Posterior cingulate gyrus (tissue), 11 donors: ENCODE measurements at regions not wholly inside any gene's neighbourhood (a gene's known extent, or its start where the extent isn't known, plus 50 kb on each side); places are given as distances from the start of the nearest gene placed in this dataset.
"Not testable (repeated sequence)": the region's sequence is repeated elsewhere in the genome, so short reads cannot be mapped to it uniquely, and the experiment has no call there.

ENCODE experiments used
- DNase-seq, 10 donors: peaks; one replicate each; pipeline versions ENCODE4 v3.0.0 to v3.0.0-alpha.2; 2020 to 2021; ENCODE audit warnings: mixed read lengths in 3 of 10
- intact Hi-C: fragments of 100-400 bp; cut with DNase I; formaldehyde crosslinking; loops from one replicate; pipeline ENCODE4 v1.15.1; 2023

- intact Hi-C loops = no loop called here
- no peak for DNase-seq
Observed at GRCh38 chr2:176421297-176422050, 152.2 kb downstream of the MTX2 start.

- no peak for DNase-seq
- intact Hi-C loops = no loop called here
Observed at GRCh38 chr2:176423819-176424218, 154.6 kb downstream of the MTX2 start.

GRCh38 chr2:176424746-176425145 lies 155.5 kb downstream of the MTX2 start:
- no peak for DNase-seq
- intact Hi-C loops = no loop called here

DNA sequence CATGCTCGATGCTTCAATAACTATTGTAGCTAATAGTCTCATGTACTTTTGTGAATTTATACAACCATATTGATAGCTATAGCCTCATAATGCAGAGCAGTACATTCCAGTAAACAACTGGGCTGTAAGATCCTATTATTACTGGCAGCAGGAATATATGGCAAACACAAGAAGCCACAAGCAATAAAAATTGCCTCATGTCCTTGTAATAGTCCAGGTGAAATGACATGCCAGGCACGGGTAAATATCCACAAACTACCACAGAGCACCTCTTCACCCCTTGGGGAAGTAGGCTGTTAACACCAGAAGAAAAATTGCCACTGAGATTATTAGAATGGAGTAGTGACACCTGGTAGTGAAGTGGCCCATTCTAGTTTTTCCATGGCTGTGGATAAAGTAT lies 158.3 kb downstream of the MTX2 start:
- intact Hi-C loops = no loop called here
- no peak for DNase-seq

DNA sequence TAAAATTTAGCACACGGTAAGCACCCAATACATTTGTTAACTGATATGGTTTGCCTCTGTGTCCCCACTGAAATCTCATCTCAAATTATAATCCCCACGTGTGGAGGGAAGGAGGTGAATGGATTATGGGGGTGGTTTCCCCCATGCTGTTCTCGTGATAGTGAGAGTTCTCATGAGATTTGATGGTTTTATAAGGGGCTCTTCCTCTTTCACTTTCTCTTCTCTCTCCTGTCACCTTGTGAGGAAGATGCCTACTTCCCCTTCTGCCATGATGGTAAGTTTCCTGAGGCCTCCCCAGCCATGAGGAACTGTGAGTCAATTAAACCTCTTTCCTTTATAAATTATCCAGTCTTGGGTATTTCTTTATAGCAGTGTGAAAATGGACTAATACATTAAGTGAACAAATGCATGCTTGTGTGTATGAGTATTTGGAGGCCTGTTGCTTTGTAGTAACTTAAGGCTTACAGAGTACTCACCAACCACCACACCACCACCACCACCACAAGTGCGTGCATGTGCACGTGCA lies 159.8 kb downstream of the MTX2 start:
- DNase-seq, intact Hi-C loops: not testable (repeated sequence)

DNA sequence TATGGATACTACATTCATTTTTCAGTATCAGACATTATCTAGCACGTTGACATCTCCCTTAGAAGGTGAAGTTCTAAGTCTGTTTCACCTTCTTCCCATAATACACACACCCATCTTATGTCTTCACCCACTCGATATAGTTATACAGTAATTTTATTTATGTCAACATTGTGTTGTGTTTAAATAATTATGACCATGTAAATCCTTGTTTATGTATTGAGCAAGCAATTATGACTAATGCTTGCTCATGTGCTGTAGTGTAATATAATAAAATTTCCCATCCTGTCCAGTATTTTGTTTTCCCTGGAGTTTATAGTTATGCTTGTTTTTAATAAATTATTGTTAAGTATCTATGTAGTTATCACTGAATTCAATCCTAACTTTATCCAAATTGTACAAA lies 163.2 kb downstream of the MTX2 start:
- no peak for DNase-seq
- intact Hi-C loops = no loop called here

- no peak for DNase-seq
- intact Hi-C loops = no loop called here
Observed at GRCh38 chr2:176435729-176436128, 166.5 kb downstream of the MTX2 start.

- intact Hi-C loops = no loop called here
- no peak for DNase-seq
Observed at GRCh38 chr2:176443946-176444345, 174.7 kb downstream of the MTX2 start.

DNA sequence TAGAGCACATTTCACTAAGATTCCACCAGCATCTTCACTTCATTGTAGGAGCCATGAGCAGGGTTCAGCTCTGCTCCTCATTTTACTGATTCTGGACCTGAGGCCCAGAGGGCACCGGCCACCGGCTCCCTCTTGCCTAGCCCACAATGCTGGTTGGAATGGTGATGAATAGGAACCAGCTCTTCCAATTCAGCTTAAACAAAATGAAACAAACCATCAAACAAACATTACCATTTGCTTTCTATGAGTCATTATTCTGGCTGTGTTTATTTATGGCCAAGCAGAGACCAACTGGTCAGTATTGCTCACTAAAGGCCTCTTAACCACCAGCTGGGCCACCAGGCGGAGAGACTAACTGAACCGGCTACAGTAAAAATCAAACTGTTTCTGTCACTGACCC lies 176.7 kb downstream of the MTX2 start:
- no peak for DNase-seq
- intact Hi-C loops = no loop called here

GRCh38 chr2:176446718-176447414 lies 177.6 kb downstream of the MTX2 start:
- no peak for DNase-seq
- intact Hi-C loops = no loop called here

GRCh38 chr2:176447616-176448015 lies 178.4 kb downstream of the MTX2 start:
- intact Hi-C loops = no loop called here
- no peak for DNase-seq

DNA sequence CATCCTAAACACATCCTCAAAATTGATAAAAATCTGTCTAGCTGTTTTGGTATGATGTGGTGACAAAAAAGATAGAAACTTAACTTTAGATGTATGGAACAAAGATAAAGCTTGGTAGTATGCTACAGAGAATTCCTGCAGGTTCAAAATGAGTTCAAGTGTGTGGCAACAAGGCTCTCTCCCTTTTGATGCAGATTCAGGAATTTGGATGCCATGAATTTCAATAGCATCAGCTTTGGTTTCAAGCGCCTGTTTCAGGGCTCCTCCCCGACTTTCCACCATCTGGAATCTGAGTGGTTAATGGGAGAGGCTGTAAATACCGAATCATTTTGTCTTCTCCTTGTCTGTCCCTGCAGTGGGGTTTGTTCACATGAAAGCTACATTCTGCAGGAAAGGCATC lies 180.6 kb downstream of the MTX2 start:
- no peak for DNase-seq
- intact Hi-C loops = no loop called here

- no peak for DNase-seq
- intact Hi-C loops = no loop called here
Observed at GRCh38 chr2:176453784-176454183, 184.5 kb downstream of the MTX2 start.

DNA sequence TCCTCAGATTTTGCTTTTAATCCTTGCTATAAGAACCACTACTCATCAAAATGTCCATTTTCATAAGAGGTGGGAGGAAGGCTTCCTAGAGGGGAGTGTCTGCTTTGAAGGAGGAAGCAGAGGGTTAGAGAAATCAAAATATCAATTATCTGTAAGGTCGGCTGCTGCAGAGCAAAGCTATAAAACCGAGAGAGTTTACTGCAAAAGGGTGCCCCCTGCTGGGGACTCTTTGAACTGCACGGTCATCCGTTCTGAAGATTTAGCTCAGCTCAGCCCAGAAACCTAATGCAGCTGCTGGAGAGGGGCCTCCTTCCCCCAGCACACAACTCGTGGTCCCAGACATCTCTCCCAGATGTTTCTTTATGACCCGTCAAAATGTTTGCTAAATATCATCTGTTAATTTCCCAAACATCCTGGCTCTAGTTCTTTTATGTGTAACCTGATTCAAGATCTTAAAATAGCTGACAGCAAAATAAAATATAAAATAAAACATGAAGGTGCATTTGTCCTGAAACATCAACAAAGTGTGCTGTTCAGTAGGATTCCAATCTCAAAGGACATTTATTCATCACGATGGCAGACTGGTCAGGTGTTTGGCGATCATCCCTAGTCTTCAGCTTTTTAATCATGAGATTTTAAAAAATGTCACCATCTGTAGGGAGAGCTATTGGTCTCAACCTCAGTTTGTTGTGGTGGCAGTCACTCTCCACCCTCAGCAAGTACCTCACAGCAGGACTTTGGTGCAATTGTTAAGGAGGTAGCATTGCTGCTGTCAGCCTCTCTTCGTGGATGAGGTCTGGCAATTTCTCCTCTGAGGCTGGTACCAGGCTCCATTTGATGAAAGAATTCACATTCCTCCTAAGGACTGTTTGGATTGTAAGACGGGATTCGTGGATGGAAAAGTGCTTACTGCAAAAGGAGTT lies 185.9 kb downstream of the MTX2 start:
- DNase-seq = peak; percentile 64 to 97 (median 90)
- intact Hi-C loops = loop anchor here (1.0 to 5.0 kb wide), 2 partner anchors 97 to 315 kb away; no protein-coding TSS in a partner anchor

DNA sequence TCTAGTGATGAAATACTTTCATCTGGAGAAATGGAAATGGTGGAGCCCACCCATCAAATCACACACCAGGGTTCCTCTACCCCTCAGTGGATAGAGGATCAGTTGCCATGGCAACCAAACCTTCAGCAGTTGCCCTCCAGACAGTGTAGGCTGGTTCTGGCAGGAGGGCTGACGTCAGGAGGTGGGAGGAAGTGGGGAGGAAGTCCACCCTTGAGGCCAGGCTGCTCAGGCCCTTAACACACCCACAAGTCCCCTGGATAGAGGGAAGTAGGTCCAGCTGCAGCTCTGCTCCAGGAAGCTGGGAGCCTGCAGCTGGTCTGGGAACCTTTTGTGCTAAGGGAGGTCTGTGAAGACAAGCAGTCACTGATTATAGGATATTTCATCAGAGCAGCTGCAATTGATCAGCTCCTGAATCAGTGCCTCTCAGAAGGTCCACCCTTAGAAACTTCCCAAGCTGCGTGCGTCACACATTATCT lies 186.6 kb downstream of the MTX2 start:
- peak in 5 of 10 donors; percentile 9 to 83 (median 72) for DNase-seq
- intact Hi-C loops = loop anchor here (1.0 to 5.0 kb wide), 2 partner anchors 96 to 316 kb away; no protein-coding TSS in a partner anchor

DNA sequence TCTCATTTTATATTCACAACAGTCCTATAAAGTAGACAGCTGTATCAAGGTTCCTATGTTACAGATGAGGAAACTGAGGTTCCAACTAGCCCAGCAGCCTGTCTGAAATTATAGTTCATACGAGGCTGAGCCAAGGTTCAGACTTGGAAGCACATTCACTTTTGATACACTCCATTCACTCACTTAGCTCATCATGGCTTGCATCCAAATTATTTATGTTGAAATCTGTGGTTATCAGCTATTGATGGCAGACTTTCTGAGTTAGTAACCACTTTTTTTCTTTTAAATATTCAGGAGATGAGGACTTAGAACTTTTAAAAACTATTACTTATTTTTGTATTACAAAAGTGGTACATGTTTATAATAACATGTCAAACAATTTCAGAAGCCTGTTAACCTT lies 188.2 kb downstream of the MTX2 start:
- intact Hi-C loops = loop anchor here (5.0 kb wide), 1 partner anchor 95 kb away; no protein-coding TSS in a partner anchor
- no peak for DNase-seq

DNA sequence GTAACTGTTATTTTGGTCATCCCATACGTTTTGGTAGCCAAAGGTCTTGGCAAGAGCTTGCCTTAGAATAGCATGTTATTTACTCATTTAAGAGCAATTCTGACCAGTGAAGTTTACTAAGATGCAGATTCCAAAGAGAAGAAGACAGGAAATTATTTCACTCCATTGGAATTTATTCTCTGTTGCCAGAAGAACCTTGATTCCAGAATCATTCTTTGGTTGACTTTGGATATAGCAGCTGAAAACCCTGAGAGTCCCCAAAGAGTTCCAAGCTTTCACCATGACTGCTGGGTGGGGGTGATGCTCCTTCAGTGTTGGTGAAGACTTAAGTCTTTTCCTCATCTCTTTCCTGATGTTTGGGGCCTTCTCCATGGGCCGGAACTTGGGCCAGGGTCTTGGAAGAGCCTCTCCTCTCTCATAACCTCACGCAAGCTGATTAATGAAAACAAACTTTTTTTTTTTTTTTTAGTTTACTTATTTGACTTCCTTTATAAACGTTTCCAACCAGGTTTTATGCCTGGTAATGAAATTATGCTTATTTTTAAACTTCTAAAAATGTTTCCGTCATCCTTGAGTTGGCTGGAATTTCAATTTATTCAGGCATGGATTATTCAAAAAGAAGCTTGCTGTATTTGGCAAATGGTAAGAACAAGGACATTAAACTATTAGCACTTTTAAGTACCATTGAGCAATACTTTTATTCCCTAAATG lies 192.0 kb downstream of the MTX2 start:
- DNase-seq = no peak
- intact Hi-C loops = no loop called here

DNA sequence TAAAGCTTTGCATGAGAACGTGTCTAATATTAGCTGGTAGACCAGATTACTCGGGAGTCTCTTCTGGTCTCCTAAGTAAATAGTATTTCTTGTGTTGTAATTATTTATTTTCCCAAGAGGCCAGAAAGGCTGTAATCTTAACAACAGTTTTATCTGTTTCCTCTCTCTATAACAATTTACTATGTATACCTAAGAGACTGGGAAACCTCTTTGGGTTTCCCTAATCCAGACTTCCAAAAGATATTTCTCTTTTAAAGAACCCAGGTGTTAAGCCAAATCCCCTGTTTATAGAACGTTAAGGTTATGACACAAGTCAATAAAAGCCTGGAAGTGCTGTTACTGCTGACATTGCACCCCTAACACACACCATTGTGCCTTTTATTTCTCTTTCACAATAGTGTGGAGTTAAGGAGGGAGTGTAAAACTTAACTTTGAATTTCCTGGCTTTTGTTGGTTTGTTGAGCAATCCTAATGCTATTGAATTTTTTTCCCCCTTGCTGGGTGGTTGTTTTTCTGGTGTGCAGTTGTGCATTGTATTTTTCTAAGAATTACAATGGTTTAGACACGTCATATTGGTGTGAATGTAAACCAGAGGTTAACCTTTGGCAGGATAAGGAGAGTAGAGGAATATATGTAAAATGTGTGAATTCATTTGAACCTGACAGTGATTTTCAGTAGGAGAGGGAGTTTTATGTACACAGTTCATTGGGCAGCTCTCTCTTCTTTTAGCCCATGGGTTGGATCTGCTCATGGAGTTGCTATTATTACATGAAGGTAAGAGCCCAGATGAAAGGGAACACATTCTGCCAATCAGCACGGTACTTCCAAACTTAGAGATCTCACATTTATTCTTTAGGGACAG lies 192.8 kb downstream of the MTX2 start:
- intact Hi-C loops = no loop called here
- DNase-seq = no peak

DNA sequence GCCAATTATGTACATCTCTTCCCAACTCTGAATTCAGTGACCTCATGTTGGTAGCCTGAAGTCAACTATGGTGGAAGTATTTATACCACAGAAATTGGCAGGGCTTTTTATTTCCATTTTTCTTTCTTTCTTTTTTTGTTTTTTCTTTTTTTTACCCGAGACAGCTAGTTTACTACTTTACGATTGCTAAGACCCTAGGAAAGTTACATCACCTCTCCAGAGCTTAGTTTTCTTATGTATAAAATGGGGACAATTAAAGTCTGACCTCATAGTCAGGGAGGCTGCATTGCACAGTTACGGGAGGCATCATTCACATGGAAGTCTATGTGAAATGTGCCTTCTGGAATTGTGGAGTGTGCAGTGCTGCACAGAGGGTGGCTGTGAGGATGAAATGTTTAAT lies 194.3 kb downstream of the MTX2 start:
- DNase-seq = no peak
- intact Hi-C loops = no loop called here
